Keratinocyte (primary cell): ENCODE measurements at regions not wholly inside any gene's neighbourhood (a gene's known extent, or its start where the extent isn't known, plus 50 kb on each side); places are given as distances from the start of the nearest gene placed in this dataset.

Experiments used
- DNase-seq: peaks from one replicate; pipeline ENCODE4 v3.0.0-alpha.2; 2011; ENCODE audit warnings: low read depth, missing footprints, low spot score
- FAIRE-seq: peaks from 2 replicates; lab custom pipeline; 2011; peaks lifted over from hg19 to GRCh38; lab: Jason Lieb, UNC
- H2AFZ ChIP-seq: 2 replicates; pipeline ENCODE4 v1.6.0; 2012; ENCODE audit warnings: low read length, control low read depth, inconsistent platforms; ENCODE audit not compliant: control insufficient read depth
- H3K27ac ChIP-seq: 2 replicates; pipeline ENCODE4 v1.5.1; 2011; ENCODE audit warnings: low read length; ENCODE audit not compliant: control insufficient read depth, insufficient read depth
- H3K27me3 ChIP-seq: 3 replicates; pipeline ENCODE4 v1.6.0; 2011; ENCODE audit warnings: low read length; ENCODE audit not compliant: control insufficient read depth, insufficient read depth; ENCODE audit errors: extremely low read depth
- H3K36me3 ChIP-seq, 2 experiments: 2 replicates in 1 of 2; 3 replicates in 1 of 2; pipeline ENCODE4 v1.5.1; 2011; ENCODE audit warnings: low read length in 2 of 2, mild to moderate bottlenecking in 1 of 2; ENCODE audit not compliant: control insufficient read depth in 2 of 2, insufficient read depth in 2 of 2; ENCODE audit errors: extremely low read depth in 1 of 2
- H3K4me1 ChIP-seq: 3 replicates; pipeline ENCODE4 v1.5.1; 2011; ENCODE audit warnings: low read length; ENCODE audit not compliant: control insufficient read depth, insufficient read depth; ENCODE audit errors: extremely low read depth
- H3K4me2 ChIP-seq: 3 replicates; pipeline ENCODE4 v1.6.0; 2011; ENCODE audit warnings: low read depth, low read length; ENCODE audit not compliant: control insufficient read depth, insufficient read depth; ENCODE audit errors: extremely low read depth
- H3K4me3 ChIP-seq, 3 experiments: fragments of 200-600 bp in 1 of 3; sonication (generic) in 1 of 3; 2 replicates in 2 of 3; 3 replicates in 1 of 3; pipeline ENCODE4 v1.5.1; 2011 to 2016; ENCODE audit warnings: low read length in 3 of 3, mild to moderate bottlenecking in 3 of 3, control low read depth in 2 of 3, inconsistent platforms in 1 of 3, low read depth in 1 of 3, mixed read lengths in 1 of 3, mixed run types in 1 of 3, moderate library complexity in 1 of 3; ENCODE audit not compliant: control insufficient read depth in 2 of 3, insufficient read depth in 2 of 3; ENCODE audit errors: extremely low read depth in 1 of 3
- H3K79me2 ChIP-seq: 2 replicates; pipeline ENCODE4 v1.6.0; 2012; ENCODE audit warnings: low read length; ENCODE audit not compliant: control insufficient read depth, insufficient read depth
- H3K9ac ChIP-seq: 3 replicates; pipeline ENCODE4 v1.6.0; 2011; ENCODE audit warnings: low read length; ENCODE audit not compliant: control insufficient read depth, insufficient read depth; ENCODE audit errors: extremely low read depth
- H3K9me1 ChIP-seq: 3 replicates; pipeline ENCODE4 v1.6.0; 2011; ENCODE audit warnings: low read length; ENCODE audit not compliant: control insufficient read depth, insufficient read depth; ENCODE audit errors: extremely low read depth
- H3K9me3 ChIP-seq: 2 replicates; pipeline ENCODE4 v1.5.1; 2012; ENCODE audit warnings: low read depth, low read length; ENCODE audit not compliant: control insufficient read depth
- H4K20me1 ChIP-seq: 3 replicates; pipeline ENCODE4 v1.6.0; 2011; ENCODE audit warnings: low read length; ENCODE audit not compliant: control insufficient read depth, insufficient read depth; ENCODE audit errors: extremely low read depth
- CTCF ChIP-seq, 3 experiments: IDR thresholded peaks in 1 of 3; conservative IDR thresholded peaks in 1 of 3; optimal IDR thresholded peaks in 1 of 3; 2 replicates in 2 of 3; 3 replicates in 1 of 3; pipeline versions ENCODE3 to v1.5.1; 2011; ENCODE audit warnings: low read length in 3 of 3, mild to moderate bottlenecking in 3 of 3, moderate library complexity in 2 of 3, control low read depth in 1 of 3, inconsistent platforms in 1 of 3; ENCODE audit not compliant: insufficient read depth in 2 of 3; ENCODE audit errors: extremely low read depth in 1 of 3
- EZH2 ChIP-seq: IDR thresholded peaks from one replicate; pipeline ENCODE4 v1.6.1; 2012; ENCODE audit warnings: inconsistent platforms, mild to moderate bottlenecking, low read length, moderate library complexity
- dilution Hi-C: fragments of 300-500 bp; cut with MboI; formaldehyde crosslinking; loops from one replicate; pipeline ENCODE4 v1.7.0; 2020; ENCODE audit warnings: low sequenced_read_pairs; ENCODE audit not compliant: extremely low pct_ligation_motif_present

- H3K9me3 ChIP-seq, result no peaks in the 10 kb centered on the region
- no peaks in the 10 kb centered on the region for H3K4me1 ChIP-seq
- no peak for FAIRE-seq
- no peak overlapping the region for H3K27ac ChIP-seq
- no peak for DNase-seq
- H3K27me3 ChIP-seq, result no peaks in the 10 kb centered on the region
- no peak overlapping the region for H3K9ac ChIP-seq
- no peaks in the 10 kb centered on the region for H3K36me3 ChIP-seq
- no peak overlapping the region for H2AFZ ChIP-seq
- TF ChIP-seq EZH2 (no peak), CTCF (optimal IDR thresholded peaks at IDR 0.05 in 1 of 3, IDR thresholded peaks at IDR 0.05 in 1 of 3, conservative IDR thresholded peaks at IDR 0.05 in 1 of 3; ENCODE audit: extremely low read depth in 1 of 3, insufficient read depth in 2 of 3, low read length in 3 of 3) (no peak)
- no peaks in the 10 kb centered on the region for H4K20me1 ChIP-seq
- dilution Hi-C loops, result no loop called here
- H3K79me2 ChIP-seq, result no peaks in the 10 kb centered on the region
- no peak overlapping the region for H3K4me3 ChIP-seq
- no peak overlapping the region for H3K4me2 ChIP-seq
- H3K9me1 ChIP-seq, result no peaks in the 10 kb centered on the region
Measured at GRCh38 chr3:117367861-117368260, 658.3 kb downstream of the TUSC7 start.

GRCh38 chr3:117380631-117381030 lies 671.1 kb downstream of the TUSC7 start:
- dilution Hi-C loops, result no loop called here
- no peaks in the 10 kb centered on the region for H3K4me1 ChIP-seq
- no peak overlapping the region for H3K4me2 ChIP-seq
- FAIRE-seq, result no peak
- no peaks in the 10 kb centered on the region for H3K36me3 ChIP-seq
- no peak overlapping the region for H3K9ac ChIP-seq
- H3K4me3 ChIP-seq, result no peak overlapping the region
- H2AFZ ChIP-seq, result no peak overlapping the region
- no peak for DNase-seq
- H3K9me1 ChIP-seq, result no peaks in the 10 kb centered on the region
- no peaks in the 10 kb centered on the region for H3K27me3 ChIP-seq
- no peak overlapping the region for H3K27ac ChIP-seq
- H3K79me2 ChIP-seq, result no peaks in the 10 kb centered on the region
- no peaks in the 10 kb centered on the region for H4K20me1 ChIP-seq
- no peak for TF ChIP-seq CTCF (optimal IDR thresholded peaks at IDR 0.05 in 1 of 3, IDR thresholded peaks at IDR 0.05 in 1 of 3, conservative IDR thresholded peaks at IDR 0.05 in 1 of 3; ENCODE audit: extremely low read depth in 1 of 3, insufficient read depth in 2 of 3, low read length in 3 of 3)
- TF ChIP-seq EZH2, result no peak
- no peaks in the 10 kb centered on the region for H3K9me3 ChIP-seq
